Left lung (tissue), 4 donors: ENCODE measurements at regions not wholly inside any gene's neighbourhood (a gene's known extent, or its start where the extent isn't known, plus 50 kb on each side); places are given as distances from the start of the nearest gene placed in this dataset.
A peak's percentile ranks its signal among the peaks of the same experiment; 100 is the strongest.

Source experiments
- ATAC-seq: fragments of 200-7000 bp; cut with Tn5 transposase; one replicate; pipeline ENCODE4 v1.9.1; 2020; ENCODE audit warnings: moderate library complexity
- DNase-seq, 4 donors: peaks; one replicate each; pipeline ENCODE4 v3.0.0-alpha.2; 2013 to 2020
- H3K27ac ChIP-seq, 2 donors: fragments of 200-600 bp; sonication (generic) in 1 of 2; one replicate each; pipeline versions ENCODE4 v1.5.0 to v1.8.0; 2020 to 2021
- H3K27me3 ChIP-seq, 2 donors: fragments of 200-600 bp; sonication (generic) in 1 of 2; one replicate each; pipeline versions ENCODE4 v1.5.0 to v1.8.0; 2020 to 2021
- H3K36me3 ChIP-seq, 2 donors: fragments of 200-600 bp; sonication (generic) in 1 of 2; one replicate each; pipeline versions ENCODE4 v1.5.0 to v1.8.0; 2020 to 2021
- H3K4me1 ChIP-seq, 2 donors: fragments of 200-600 bp; one replicate each; pipeline ENCODE4 v1.8.0; 2021
- H3K4me3 ChIP-seq, 2 donors: fragments of 200-600 bp; sonication (generic) in 1 of 2; one replicate each; pipeline versions ENCODE4 v1.5.0 to v1.8.0; 2020 to 2021; ENCODE audit warnings: mild to moderate bottlenecking in 1 of 2
- H3K9me3 ChIP-seq, 2 donors: fragments of 200-600 bp; sonication (generic) in 1 of 2; one replicate each; pipeline versions ENCODE4 v1.5.0 to v1.8.0; 2020 to 2021
- CTCF ChIP-seq, 2 donors: fragments of 200-600 bp; sonication (generic) in 1 of 2; IDR thresholded peaks; one replicate each; pipeline versions ENCODE4 v1.5.0 to v1.8.0; 2021; ENCODE audit warnings: antibody characterized with exemption in 2 of 2
- intact Hi-C, 2 donors: fragments of 100-400 bp; cut with DNase I; formaldehyde crosslinking; loops; one replicate each; pipeline versions ENCODE4 v1.11.2 to v1.14.2; 2022
- donor health status: DM: no; HTN: yes; CAD: no.
- donor health status: DM: no; HTN: no; CAD: no.

- intact Hi-C loops, result no loop called here
Observed at GRCh38 chr1:5500541-5500940, 491.7 kb downstream of the NPHP4 start.

GRCh38 chr1:5497503-5497902 is 494.7 kb downstream of the NPHP4 start:
- H3K27ac ChIP-seq, result no peak overlapping the region
- H3K4me1 ChIP-seq, result no peaks in the 10 kb centered on the region
- H3K9me3 ChIP-seq, result no peaks in the 10 kb centered on the region
- no peaks in the 10 kb centered on the region for H3K36me3 ChIP-seq
- H3K4me3 ChIP-seq, result no peak overlapping the region
- ATAC-seq (no peak), DNase-seq (no peak)
- intact Hi-C loops, result no loop called here
- H3K27me3 ChIP-seq, result peaks cover 0 to 48% of the 10 kb centered on the region in 2 donors
- TF ChIP-seq CTCF (IDR thresholded peaks at IDR 0.05), result no peak

More at GRCh38 chr1:5500541-5500940, 491.7 kb downstream of the NPHP4 start:
- ATAC-seq (no peak), DNase-seq (peak in 1 of 4 donors; percentile 6)
- no peaks in the 10 kb centered on the region for H3K9me3 ChIP-seq
- TF ChIP-seq CTCF (IDR thresholded peaks at IDR 0.05), result no peak
- no peaks in the 10 kb centered on the region for H3K36me3 ChIP-seq
- peaks cover 0 to 32% of the 10 kb centered on the region in 2 donors for H3K27me3 ChIP-seq
- H3K4me1 ChIP-seq, result no peaks in the 10 kb centered on the region
- H3K27ac ChIP-seq, result no peak overlapping the region
- no peak overlapping the region for H3K4me3 ChIP-seq

GRCh38 chr1:5495596-5496410 is 496.4 kb downstream of the NPHP4 start:
- ATAC-seq (no peak), DNase-seq (no peak)
- intact Hi-C loops, result no loop called here
- peaks cover 0 to 62% of the 10 kb centered on the region in 2 donors for H3K27me3 ChIP-seq
- no peak overlapping the region for H3K4me3 ChIP-seq
- H3K4me1 ChIP-seq, result no peaks in the 10 kb centered on the region
- TF ChIP-seq CTCF (IDR thresholded peaks at IDR 0.05), result no peak
- H3K27ac ChIP-seq, result no peak overlapping the region
- H3K9me3 ChIP-seq, result no peaks in the 10 kb centered on the region
- no peaks in the 10 kb centered on the region for H3K36me3 ChIP-seq

- no peaks in the 10 kb centered on the region for H3K36me3 ChIP-seq
- H3K4me3 ChIP-seq, result no peak overlapping the region
- H3K27me3 ChIP-seq, result peaks cover 0 to 64% of the 10 kb centered on the region in 2 donors
- no peaks in the 10 kb centered on the region for H3K9me3 ChIP-seq
- ATAC-seq (no peak), DNase-seq (no peak)
- intact Hi-C loops, result no loop called here
- H3K27ac ChIP-seq, result no peak overlapping the region
- TF ChIP-seq CTCF (IDR thresholded peaks at IDR 0.05), result no peak
- H3K4me1 ChIP-seq, result no peaks in the 10 kb centered on the region
Observed at GRCh38 chr1:5494518-5494917, 497.7 kb downstream of the NPHP4 start.

- no peak for DNase-seq
- intact Hi-C loops, result no loop called here
- no peak overlapping the region for H3K27ac ChIP-seq
- no peaks in the 10 kb centered on the region for H3K4me1 ChIP-seq
- ATAC-seq, result no peak
- no peak for TF ChIP-seq CTCF (IDR thresholded peaks at IDR 0.05)
- no peaks in the 10 kb centered on the region for H3K9me3 ChIP-seq
- H3K36me3 ChIP-seq, result no peaks in the 10 kb centered on the region
- no peak overlapping the region for H3K4me3 ChIP-seq
- peaks cover 0 to 64% of the 10 kb centered on the region in 2 donors for H3K27me3 ChIP-seq
Observed at GRCh38 chr1:5493851-5494311, 498.3 kb downstream of the NPHP4 start.
